CD14-positive monocyte (primary cell): ENCODE measurements at regions not wholly inside any gene's neighbourhood (a gene's known extent, or its start where the extent isn't known, plus 50 kb on each side); places are given as distances from the start of the nearest gene placed in this dataset.

Experiments used
- DNase-seq, 3 donors: peaks; one replicate each; pipeline ENCODE4 v3.0.0-alpha.2; 2011 to 2022
- H2AFZ ChIP-seq: 2 replicates; pipeline ENCODE4 v1.6.0; 2012; ENCODE audit warnings: mild to moderate bottlenecking, low read depth, low read length, inconsistent platforms; ENCODE audit not compliant: insufficient read depth, poor library complexity, severe bottlenecking
- H3K27ac ChIP-seq, 2 donors: 1 replicate in 1 of 2; 2 replicates in 1 of 2; pipeline ENCODE4 v1.5.1; 2012 to 2013; ENCODE audit warnings: low read length in 2 of 2, control low read depth in 1 of 2, inconsistent platforms in 1 of 2, low read depth in 1 of 2, mild to moderate bottlenecking in 1 of 2
- H3K27me3 ChIP-seq, 2 donors: one replicate each; pipeline versions ENCODE4 v1.6.0 to v1.6.1; 2011 to 2013; ENCODE audit warnings: low read length in 2 of 2; ENCODE audit not compliant: control insufficient read depth in 2 of 2, insufficient read depth in 2 of 2
- H3K36me3 ChIP-seq, 2 donors: replicated peaks in 1 of 2; 1 replicate in 1 of 2; 2 replicates in 1 of 2; pipeline versions ENCODE4 v1.5.1 to v1.6.1; 2012 to 2013; ENCODE audit warnings: low read length in 2 of 2, control low read depth in 1 of 2, inconsistent platforms in 1 of 2, mild to moderate bottlenecking in 1 of 2; ENCODE audit not compliant: insufficient read depth in 2 of 2, control insufficient read depth in 1 of 2
- H3K4me1 ChIP-seq, 2 donors: 1 replicate in 1 of 2; 2 replicates in 1 of 2; pipeline versions ENCODE4 v1.5.1 to v1.6.1; 2012 to 2013; ENCODE audit warnings: low read length in 2 of 2, control low read depth in 1 of 2, inconsistent platforms in 1 of 2, mild to moderate bottlenecking in 1 of 2, moderate library complexity in 1 of 2; ENCODE audit not compliant: insufficient read depth in 2 of 2, control insufficient read depth in 1 of 2
- H3K4me2 ChIP-seq: replicated peaks from 2 replicates; pipeline ENCODE3; 2012; ENCODE audit warnings: low read length, moderate library complexity, mild to moderate bottlenecking; ENCODE audit not compliant: poor library complexity, severe bottlenecking; ENCODE audit errors: extremely low read depth
- H3K4me3 ChIP-seq, 3 experiments: fragments of 200-600 bp in 1 of 3; sonication (generic) in 1 of 3; replicated peaks in 1 of 3; 1 replicate in 2 of 3; 2 replicates in 1 of 3; pipeline ENCODE4 v1.5.1; 2011 to 2013; ENCODE audit warnings: low read length in 3 of 3, mild to moderate bottlenecking in 3 of 3, control low read depth in 2 of 3, low read depth in 2 of 3, inconsistent platforms in 1 of 3, moderate library complexity in 1 of 3
- H3K79me2 ChIP-seq: 2 replicates; pipeline ENCODE4 v1.6.0; 2012; ENCODE audit warnings: mild to moderate bottlenecking, control low read depth, inconsistent platforms, low read length, moderate library complexity; ENCODE audit not compliant: insufficient read depth
- H3K9ac ChIP-seq: 2 replicates; pipeline ENCODE4 v1.6.0; 2017; ENCODE audit warnings: low read length, mild to moderate bottlenecking; ENCODE audit not compliant: insufficient read depth, poor library complexity, severe bottlenecking
- H3K9me3 ChIP-seq, 2 donors: replicated peaks in 1 of 2; 1 replicate in 1 of 2; 2 replicates in 1 of 2; pipeline versions ENCODE4 v1.5.1 to v1.6.1; 2012 to 2013; ENCODE audit warnings: low read length in 2 of 2, control low read depth in 1 of 2; ENCODE audit not compliant: control insufficient read depth in 1 of 2, insufficient read depth in 1 of 2
- H4K20me1 ChIP-seq: 2 replicates; pipeline ENCODE4 v1.6.0; 2012; ENCODE audit warnings: mild to moderate bottlenecking, low read length, control low read depth, moderate library complexity; ENCODE audit not compliant: insufficient read depth
- H3K27ac Mint-ChIP-seq, 7 donors: one replicate each; pipeline ENCODE4 v1.8.0; 2020; ENCODE audit warnings: mild to moderate bottlenecking in 7 of 7, mixed read lengths in 7 of 7, moderate library complexity in 6 of 7, inconsistent platforms in 2 of 7
- H3K27me3 Mint-ChIP-seq, 3 donors: one replicate each; pipeline ENCODE4 v1.8.0; 2021 to 2022; ENCODE audit warnings: low read depth in 3 of 3, mild to moderate bottlenecking in 3 of 3, mixed read lengths in 3 of 3, moderate library complexity in 3 of 3, inconsistent platforms in 1 of 3
- H3K36me3 Mint-ChIP-seq, 2 donors: one replicate each; pipeline ENCODE4 v1.8.0; 2020; ENCODE audit warnings: mixed read lengths in 2 of 2, inconsistent platforms in 1 of 2, mild to moderate bottlenecking in 1 of 2
- H3K4me1 Mint-ChIP-seq: one replicate; pipeline ENCODE4 v1.8.0; 2020; ENCODE audit warnings: mild to moderate bottlenecking, mixed read lengths
- H3K4me3 Mint-ChIP-seq, 2 donors: one replicate each; pipeline ENCODE4 v1.8.0; 2020; ENCODE audit warnings: mild to moderate bottlenecking in 2 of 2, mixed read lengths in 2 of 2, moderate library complexity in 1 of 2
- H3K9me3 Mint-ChIP-seq, 7 donors: one replicate each; pipeline ENCODE4 v1.8.0; 2020 to 2022; ENCODE audit warnings: mixed read lengths in 7 of 7, mild to moderate bottlenecking in 6 of 7, moderate library complexity in 6 of 7, inconsistent platforms in 2 of 7
- CTCF ChIP-seq: fragments of 200-600 bp; IDR thresholded peaks from one replicate; pipeline ENCODE4 v1.8.0; 2022; ENCODE audit warnings: antibody characterized with exemption, mild to moderate bottlenecking
- WGBS: methylation state at CpG from one replicate; pipeline ENCODE4 v1.1.5; 2013; ENCODE audit warnings: missing lambda C conversion rate; ENCODE audit not compliant: insufficient coverage; 5-methylcytosine and 5-hydroxymethylcytosine counted together
- intact Hi-C, 2 donors: fragments of 100-400 bp; cut with micrococcal nuclease; formaldehyde crosslinking; loops; one replicate each; pipeline versions ENCODE4 v1.15.0 to v1.15.1; 2023

GRCh38 chr2:16462958-16463357, 202.7 kb downstream of the CYRIA start:
- Histone ChIP-seq H4K20me1 (no peaks in the 10 kb centered on the region), H3K4me2 (no peak overlapping the region), H3K4me3 (no peak overlapping the region), H3K9me3 (peaks cover 0 to 4% of the 10 kb centered on the region in 2 donors), H3K27me3 (no peaks in the 10 kb centered on the region), H3K36me3 (no peaks in the 10 kb centered on the region), H3K27ac (no peak overlapping the region), H2AFZ (no peak overlapping the region), H3K79me2 (no peaks in the 10 kb centered on the region), H3K9ac (no peak overlapping the region), H3K4me1 (no peaks in the 10 kb centered on the region)
- H3K4me3 Mint-ChIP-seq, result no peak overlapping the region
- DNase-seq, result no peak
- H3K27me3 Mint-ChIP-seq, result peaks cover 0 to 1% (median 0%) of the 10 kb centered on the region in 3 donors
- no peak overlapping the region for H3K27ac Mint-ChIP-seq
- peaks cover 4 to 12% (median 10%) of the 10 kb centered on the region in 7 donors for H3K9me3 Mint-ChIP-seq
- no peaks in the 10 kb centered on the region for H3K4me1 Mint-ChIP-seq
- TF ChIP-seq CTCF, result no peak
- no peaks in the 10 kb centered on the region for H3K36me3 Mint-ChIP-seq
- intact Hi-C loops, result no loop called here
- 59% methylated on average over 4 of the region's 5 CpGs for WGBS

- no peak overlapping the region for H2AFZ ChIP-seq
- no peak overlapping the region for H3K4me3 Mint-ChIP-seq
- intact Hi-C loops, result no loop called here
- no peaks in the 10 kb centered on the region for H3K27me3 ChIP-seq
- WGBS, result 90% methylated on average over 2 of the region's 4 CpGs
- no peak overlapping the region for H3K4me3 ChIP-seq
- no peaks in the 10 kb centered on the region for H3K36me3 ChIP-seq
- H3K27ac Mint-ChIP-seq, result peak overlapping the region in 1 of 7 donors; percentile 7
- no peaks in the 10 kb centered on the region for H4K20me1 ChIP-seq
- H3K4me1 Mint-ChIP-seq, result no peaks in the 10 kb centered on the region
- no peaks in the 10 kb centered on the region for H3K79me2 ChIP-seq
- no peak overlapping the region for H3K4me2 ChIP-seq
- TF ChIP-seq CTCF, result no peak
- no peaks in the 10 kb centered on the region for H3K36me3 Mint-ChIP-seq
- H3K9me3 ChIP-seq, result peaks cover 0 to 4% of the 10 kb centered on the region in 2 donors
- H3K9me3 Mint-ChIP-seq, result peaks cover 4 to 13% (median 11%) of the 10 kb centered on the region in 7 donors
- DNase-seq, result no peak
- H3K4me1 ChIP-seq, result no peaks in the 10 kb centered on the region
- no peak overlapping the region for H3K9ac ChIP-seq
- peaks cover 0 to 3% (median 0%) of the 10 kb centered on the region in 3 donors for H3K27me3 Mint-ChIP-seq
- H3K27ac ChIP-seq, result no peak overlapping the region
Observed at GRCh38 chr2:16461672-16462071, 204.0 kb downstream of the CYRIA start.
